Mononuclear cell (primary cell): ENCODE measurements at regions not wholly inside any gene's neighbourhood (a gene's known extent, or its start where the extent isn't known, plus 50 kb on each side); places are given as distances from the start of the nearest gene placed in this dataset.

Experiments
- H3K27me3 ChIP-seq: 2 replicates; pipeline ENCODE4 v1.6.0; 2011; ENCODE audit warnings: low read length, control low read depth; ENCODE audit not compliant: insufficient read depth
- H3K4me1 ChIP-seq: 2 replicates; pipeline ENCODE4 v1.5.1; 2011; ENCODE audit warnings: mild to moderate bottlenecking, low read length, control low read depth; ENCODE audit not compliant: insufficient read depth
- H3K4me3 ChIP-seq: 2 replicates; pipeline ENCODE4 v1.5.1; 2011; ENCODE audit warnings: mild to moderate bottlenecking, low read length, moderate library complexity
- H3K9me3 ChIP-seq: 2 replicates; pipeline ENCODE4 v1.5.1; 2011; ENCODE audit warnings: low read depth, mild to moderate bottlenecking, control low read depth, low read length

GRCh38 chr14:61226015-61226654 is 55.0 kb downstream of the TMEM30B start:
- Histone ChIP-seq H3K4me1 (no peaks in the 10 kb centered on the region), H3K27me3 (peaks cover 9% of the 10 kb centered on the region)

GRCh38 chr14:61225344-61225743 is 55.8 kb downstream of the TMEM30B start:
- no peaks in the 10 kb centered on the region for H3K4me1 ChIP-seq

More at GRCh38 chr14:61226015-61226654, 55.0 kb downstream of the TMEM30B start:
- H3K4me3 ChIP-seq: no peak overlapping the region
- H3K9me3 ChIP-seq: no peaks in the 10 kb centered on the region

DNA sequence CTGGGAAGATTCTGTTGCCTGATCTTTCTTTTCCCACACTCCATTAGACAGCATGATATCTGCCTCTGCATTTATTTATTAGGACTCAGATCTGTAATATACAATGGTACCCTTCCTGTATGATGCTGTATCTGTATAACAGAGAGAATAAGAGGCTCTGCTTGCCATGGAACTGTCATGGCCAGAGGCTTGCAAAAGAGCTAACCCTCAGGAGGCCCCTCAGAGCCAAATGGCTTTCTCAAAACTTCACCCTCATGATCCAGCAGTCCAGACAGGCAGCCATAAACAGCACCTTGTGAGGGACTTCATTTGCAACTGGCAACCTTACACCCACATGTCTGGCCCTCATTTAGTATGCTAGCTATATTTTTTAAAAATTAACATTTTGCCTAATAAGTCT is 57.6 kb downstream of the TMEM30B start:
- Histone ChIP-seq H3K9me3 (no peaks in the 10 kb centered on the region), H3K27me3 (peaks cover 14% of the 10 kb centered on the region), H3K4me1 (no peaks in the 10 kb centered on the region), H3K4me3 (no peak overlapping the region)

More at GRCh38 chr14:61225344-61225743, 55.8 kb downstream of the TMEM30B start:
- Histone ChIP-seq H3K4me3 (no peak overlapping the region), H3K9me3 (no peaks in the 10 kb centered on the region), H3K27me3 (peaks cover 11% of the 10 kb centered on the region)

- peaks cover 14% of the 10 kb centered on the region for H3K27me3 ChIP-seq
Observed at GRCh38 chr14:61222388-61222787, 58.8 kb downstream of the TMEM30B start.

GRCh38 chr14:61221906-61222305 is 59.2 kb downstream of the TMEM30B start:
- H3K9me3 ChIP-seq: no peaks in the 10 kb centered on the region
- no peak overlapping the region for H3K4me3 ChIP-seq
- H3K27me3 ChIP-seq: peaks cover 14% of the 10 kb centered on the region
- no peaks in the 10 kb centered on the region for H3K4me1 ChIP-seq

More at GRCh38 chr14:61222388-61222787, 58.8 kb downstream of the TMEM30B start:
- H3K4me3 ChIP-seq: no peak overlapping the region
- no peaks in the 10 kb centered on the region for H3K9me3 ChIP-seq
- H3K4me1 ChIP-seq: no peaks in the 10 kb centered on the region

GRCh38 chr14:61219673-61220072 is 61.5 kb downstream of the TMEM30B start:
- H3K4me1 ChIP-seq: no peaks in the 10 kb centered on the region
- no peaks in the 10 kb centered on the region for H3K9me3 ChIP-seq
- no peak overlapping the region for H3K4me3 ChIP-seq
- peaks cover 14% of the 10 kb centered on the region for H3K27me3 ChIP-seq

- Histone ChIP-seq H3K4me1 (no peaks in the 10 kb centered on the region), H3K9me3 (no peaks in the 10 kb centered on the region), H3K4me3 (no peak overlapping the region), H3K27me3 (peaks cover 14% of the 10 kb centered on the region)
Observed at GRCh38 chr14:61219256-61219655, 61.9 kb downstream of the TMEM30B start.

GRCh38 chr14:61218767-61219166 is 62.4 kb downstream of the TMEM30B start:
- H3K4me1 ChIP-seq: no peaks in the 10 kb centered on the region
- no peak overlapping the region for H3K4me3 ChIP-seq

DNA sequence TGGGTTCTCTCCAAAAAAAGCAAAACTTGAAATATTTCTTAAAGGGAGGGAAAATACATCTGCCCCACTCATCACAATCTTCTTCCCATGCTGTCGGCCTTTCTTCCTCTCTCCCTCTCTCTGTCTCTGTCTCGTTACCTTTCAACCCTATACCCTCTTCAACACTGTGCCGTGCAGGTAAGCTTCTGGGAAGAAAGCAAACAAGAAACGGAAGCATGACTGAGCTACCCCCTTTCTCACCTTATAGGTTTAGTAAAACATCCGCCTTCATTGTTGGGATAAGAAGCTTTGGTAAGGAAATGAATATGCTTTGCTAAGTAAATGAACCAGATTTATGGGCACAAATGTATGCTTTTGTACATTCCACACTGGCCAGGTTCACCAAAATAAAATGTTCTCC is 63.0 kb downstream of the TMEM30B start:
- Histone ChIP-seq H3K9me3 (no peaks in the 10 kb centered on the region), H3K4me3 (no peak overlapping the region), H3K4me1 (no peaks in the 10 kb centered on the region), H3K27me3 (peaks cover 9% of the 10 kb centered on the region)

More at GRCh38 chr14:61218767-61219166, 62.4 kb downstream of the TMEM30B start:
- peaks cover 14% of the 10 kb centered on the region for H3K27me3 ChIP-seq
- no peaks in the 10 kb centered on the region for H3K9me3 ChIP-seq

DNA sequence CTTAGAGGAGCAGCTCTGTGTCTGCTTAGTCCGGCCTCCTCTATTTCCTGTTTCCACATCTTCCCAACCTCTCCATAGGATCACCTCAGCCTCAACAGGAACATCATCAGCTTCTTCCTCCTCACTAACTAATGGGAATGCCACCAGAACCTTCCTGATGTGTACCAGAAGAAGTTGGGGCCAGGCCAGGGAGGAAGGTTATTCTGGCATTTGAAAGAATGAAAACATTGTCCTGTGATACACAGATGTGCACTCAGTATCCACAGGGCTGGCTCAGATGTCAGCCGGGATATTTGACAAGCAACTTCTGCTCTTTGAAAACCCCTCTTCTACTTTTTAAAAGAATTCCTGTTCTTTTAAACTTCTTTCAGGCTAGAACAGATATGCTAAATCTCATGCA is 63.6 kb downstream of the TMEM30B start:
- H3K27me3 ChIP-seq: peaks cover 9% of the 10 kb centered on the region
- H3K4me1 ChIP-seq: no peaks in the 10 kb centered on the region
- H3K4me3 ChIP-seq: no peak overlapping the region
- H3K9me3 ChIP-seq: no peaks in the 10 kb centered on the region

DNA sequence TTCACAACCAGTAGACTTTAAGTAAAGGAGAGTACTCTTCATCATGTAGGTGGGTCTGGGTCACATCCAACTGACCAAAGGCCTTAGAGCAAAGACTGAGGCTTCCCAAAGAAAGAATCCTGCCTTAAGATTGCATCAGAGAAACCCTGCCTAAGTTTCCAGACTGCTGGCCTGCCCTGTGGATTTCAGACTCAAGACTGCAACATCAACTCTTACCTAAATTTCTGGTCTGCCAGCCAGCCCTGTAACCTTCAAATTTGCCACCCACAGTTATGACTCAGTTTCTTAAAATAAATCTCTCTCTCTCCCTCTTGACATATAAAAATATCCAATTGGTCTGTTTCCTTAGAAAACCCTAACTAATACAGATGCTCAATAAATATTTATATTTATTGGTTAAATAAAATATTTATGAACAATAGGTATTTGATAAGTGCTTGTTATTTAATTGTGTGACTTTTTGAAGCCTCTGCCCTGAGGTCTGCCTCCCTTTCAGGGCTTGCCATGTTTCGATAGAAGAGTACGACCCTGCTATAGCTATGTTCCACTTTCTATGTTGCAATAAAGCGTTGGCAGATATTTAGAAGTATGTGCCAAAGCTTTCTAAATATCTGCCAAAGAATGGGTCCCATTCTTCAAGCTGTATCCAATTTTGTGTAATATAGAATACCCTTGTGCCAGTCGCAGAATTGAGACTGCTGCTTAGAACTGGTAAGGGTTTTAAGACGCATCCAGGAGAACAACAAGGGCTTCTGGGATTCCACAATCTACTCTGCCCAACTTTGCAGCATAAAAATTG is 65.7 kb downstream of the TMEM30B start:
- Histone ChIP-seq H3K9me3 (no peaks in the 10 kb centered on the region), H3K4me1 (no peaks in the 10 kb centered on the region), H3K27me3 (peaks cover 8% of the 10 kb centered on the region), H3K4me3 (no peak overlapping the region)

DNA sequence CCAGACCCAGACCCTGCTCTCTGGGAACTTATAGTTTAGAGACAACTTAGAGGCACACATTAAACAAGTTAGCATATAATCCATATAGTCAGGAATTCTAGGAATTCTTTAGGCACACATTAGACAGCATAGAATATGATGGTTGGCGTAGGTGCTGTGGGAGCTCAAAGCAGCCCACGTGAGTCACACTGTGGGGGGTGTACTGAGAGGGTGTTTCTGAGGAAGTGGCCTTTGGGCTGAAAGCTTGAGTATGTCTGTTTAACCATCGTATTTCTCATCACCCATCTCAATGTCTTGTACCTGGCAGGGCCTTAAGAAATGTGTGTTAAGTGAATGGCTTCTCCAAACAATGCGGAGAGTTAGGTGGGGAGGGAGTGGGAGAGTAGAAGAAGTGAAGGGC is 67.2 kb downstream of the TMEM30B start:
- no peaks in the 10 kb centered on the region for H3K27me3 ChIP-seq
- H3K4me1 ChIP-seq: no peaks in the 10 kb centered on the region
- no peak overlapping the region for H3K4me3 ChIP-seq
- no peaks in the 10 kb centered on the region for H3K9me3 ChIP-seq

- Histone ChIP-seq H3K4me1 (no peaks in the 10 kb centered on the region), H3K27me3 (no peaks in the 10 kb centered on the region), H3K9me3 (no peaks in the 10 kb centered on the region), H3K4me3 (no peak overlapping the region)
Observed at GRCh38 chr14:61213191-61213621, 67.9 kb downstream of the TMEM30B start.

DNA sequence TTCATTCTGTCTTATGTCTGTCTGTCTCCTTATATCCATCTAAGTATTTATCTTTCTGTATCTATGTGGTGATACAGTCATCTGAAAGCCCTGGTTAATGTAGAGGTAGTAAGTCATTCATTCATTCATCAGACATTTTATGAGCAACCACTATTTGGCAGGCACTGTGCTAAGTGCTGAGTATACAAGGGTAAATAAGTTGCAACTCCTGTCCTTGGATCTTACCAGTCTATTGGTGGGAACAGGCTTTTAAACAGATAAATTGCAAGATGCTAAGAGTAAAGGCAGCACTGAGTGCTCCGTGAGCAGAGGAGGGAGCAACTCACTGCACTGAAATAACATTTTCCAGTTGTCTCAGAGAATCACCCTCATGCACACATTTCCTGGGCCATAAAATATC is 68.6 kb downstream of the TMEM30B start:
- no peak overlapping the region for H3K4me3 ChIP-seq
- H3K27me3 ChIP-seq: no peaks in the 10 kb centered on the region
- H3K4me1 ChIP-seq: no peaks in the 10 kb centered on the region
- no peaks in the 10 kb centered on the region for H3K9me3 ChIP-seq

DNA sequence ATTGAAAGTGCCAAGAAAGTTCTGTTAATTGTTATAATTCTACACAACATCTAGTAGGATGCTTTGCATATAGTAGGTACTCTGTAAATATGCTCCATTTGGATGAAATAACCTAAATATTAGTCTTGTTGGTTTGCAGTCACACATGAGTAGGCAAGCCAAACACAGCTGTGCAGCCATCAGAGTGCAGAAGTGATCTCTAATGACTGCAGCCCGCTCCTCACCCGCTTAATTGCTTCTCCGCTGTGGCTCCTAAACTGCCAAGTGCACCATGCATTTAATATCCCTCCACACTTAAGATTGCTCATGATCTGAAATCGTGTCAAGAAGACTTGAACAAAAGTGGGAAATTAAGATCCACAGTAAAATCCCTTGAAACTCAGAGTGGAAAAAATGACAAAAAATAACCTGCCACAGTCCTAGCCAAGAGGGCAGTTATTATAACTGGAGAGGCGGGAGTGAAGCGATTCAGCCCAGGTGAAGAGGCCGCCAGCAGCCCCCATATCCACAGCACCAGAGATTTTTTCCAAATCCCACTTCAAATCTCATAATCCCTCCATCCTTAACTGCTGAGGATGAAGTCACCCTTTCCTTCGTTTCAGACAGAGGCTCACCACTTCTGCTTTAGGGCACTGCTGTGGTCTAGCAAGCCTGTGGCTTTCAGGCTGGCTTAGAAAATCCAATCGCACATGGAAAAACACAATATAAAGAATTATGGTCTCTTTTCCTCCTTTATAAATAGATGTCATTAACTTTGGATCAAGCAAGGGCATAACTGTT is 69.5 kb downstream of the TMEM30B start:
- no peaks in the 10 kb centered on the region for H3K9me3 ChIP-seq
- no peaks in the 10 kb centered on the region for H3K4me1 ChIP-seq
- H3K27me3 ChIP-seq: no peaks in the 10 kb centered on the region
- no peak overlapping the region for H3K4me3 ChIP-seq
